Testis (tissue), 2 donors: ENCODE measurements at regions not wholly inside any gene's neighbourhood (a gene's known extent, or its start where the extent isn't known, plus 50 kb on each side); places are given as distances from the start of the nearest gene placed in this dataset.

Source experiments
- DNase-seq: peaks from one replicate; pipeline ENCODE4 v3.0.0-alpha.2; 2019
- H3K27ac ChIP-seq, 2 donors: fragments of 200-600 bp; sonication (generic); one replicate each; pipeline ENCODE4 v1.5.1; 2019
- H3K27me3 ChIP-seq: fragments of 200-600 bp; sonication (generic); one replicate; pipeline ENCODE4 v1.5.1; 2019
- H3K36me3 ChIP-seq: fragments of 200-600 bp; sonication (generic); one replicate; pipeline ENCODE4 v1.5.1; 2017; ENCODE audit warnings: low read depth; ENCODE audit errors: missing control alignments
- H3K4me1 ChIP-seq: fragments of 200-600 bp; sonication (generic); one replicate; pipeline ENCODE4 v1.5.1; 2019
- H3K4me3 ChIP-seq, 2 donors: fragments of 200-600 bp; sonication (generic); one replicate each; pipeline ENCODE4 v1.5.1; 2017 to 2019
- H3K9me3 ChIP-seq: fragments of 200-600 bp; sonication (generic); one replicate; pipeline ENCODE4 v1.5.1; 2017
- POLR2A ChIP-seq: fragments of 450-650 bp; IDR thresholded peaks from one replicate; pipeline ENCODE4 v1.6.1; 2017; ENCODE audit warnings: antibody characterized with exemption, mild to moderate bottlenecking, moderate library complexity
- WGBS, 2 donors: methylation state at CpG; one replicate each; pipeline ENCODE4 v1.1.5; 2018; 5-methylcytosine and 5-hydroxymethylcytosine counted together
- intact Hi-C: fragments of 100-400 bp; cut with DNase I; formaldehyde crosslinking; loops from one replicate; pipeline ENCODE4 v1.15.1; 2023; ENCODE audit warnings: low total_unique reads
- TF ChIP-seq, protein P1 (sequence below), 3 experiments: fragments of 450-650 bp in 2 of 3; fragments of 200-600 bp in 1 of 3; sonication (generic) in 1 of 3; IDR thresholded peaks; one replicate each; pipeline ENCODE4 v1.5.1; 2016 to 2019; ENCODE audit warnings: antibody characterized with exemption in 3 of 3, mild to moderate bottlenecking in 2 of 3, moderate library complexity in 1 of 3

DNA sequence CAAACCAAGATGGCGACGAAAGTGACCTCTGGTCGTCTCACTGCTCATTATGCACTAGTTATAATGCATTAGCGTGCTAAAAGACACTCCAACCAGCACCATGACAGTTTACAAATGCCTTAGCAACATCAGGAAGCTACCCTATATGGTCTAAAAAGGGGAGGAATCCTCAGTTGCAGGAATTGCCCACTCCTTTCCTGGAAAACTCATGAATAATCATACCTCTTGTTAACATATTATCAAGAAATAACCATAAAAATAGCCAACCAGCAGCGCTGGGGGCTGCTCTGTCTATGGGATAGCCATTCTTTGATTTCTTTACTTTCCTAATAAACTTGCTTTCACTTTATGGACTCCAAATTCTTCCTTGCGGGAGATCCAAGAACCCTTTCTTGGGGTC is 595.7 kb upstream of the KLF4 start:
- intact Hi-C loops: no loop called here
- no peak overlapping the region for H3K4me3 ChIP-seq
- TF ChIP-seq POLR2A: no peak
- TF ChIP-seq, protein P1, sequence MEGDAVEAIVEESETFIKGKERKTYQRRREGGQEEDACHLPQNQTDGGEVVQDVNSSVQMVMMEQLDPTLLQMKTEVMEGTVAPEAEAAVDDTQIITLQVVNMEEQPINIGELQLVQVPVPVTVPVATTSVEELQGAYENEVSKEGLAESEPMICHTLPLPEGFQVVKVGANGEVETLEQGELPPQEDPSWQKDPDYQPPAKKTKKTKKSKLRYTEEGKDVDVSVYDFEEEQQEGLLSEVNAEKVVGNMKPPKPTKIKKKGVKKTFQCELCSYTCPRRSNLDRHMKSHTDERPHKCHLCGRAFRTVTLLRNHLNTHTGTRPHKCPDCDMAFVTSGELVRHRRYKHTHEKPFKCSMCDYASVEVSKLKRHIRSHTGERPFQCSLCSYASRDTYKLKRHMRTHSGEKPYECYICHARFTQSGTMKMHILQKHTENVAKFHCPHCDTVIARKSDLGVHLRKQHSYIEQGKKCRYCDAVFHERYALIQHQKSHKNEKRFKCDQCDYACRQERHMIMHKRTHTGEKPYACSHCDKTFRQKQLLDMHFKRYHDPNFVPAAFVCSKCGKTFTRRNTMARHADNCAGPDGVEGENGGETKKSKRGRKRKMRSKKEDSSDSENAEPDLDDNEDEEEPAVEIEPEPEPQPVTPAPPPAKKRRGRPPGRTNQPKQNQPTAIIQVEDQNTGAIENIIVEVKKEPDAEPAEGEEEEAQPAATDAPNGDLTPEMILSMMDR (IDR thresholded peaks at IDR 0.05): no peak
- H3K4me1 ChIP-seq: no peaks in the 10 kb centered on the region
- DNase-seq: no peak
- no peaks in the 10 kb centered on the region for H3K27me3 ChIP-seq
- H3K27ac ChIP-seq: no peak overlapping the region
- WGBS, 2 donors: 94 to 96% methylated on average over 6 of the region's 6 CpGs
- no peaks in the 10 kb centered on the region for H3K9me3 ChIP-seq
- no peaks in the 10 kb centered on the region for H3K36me3 ChIP-seq

DNA sequence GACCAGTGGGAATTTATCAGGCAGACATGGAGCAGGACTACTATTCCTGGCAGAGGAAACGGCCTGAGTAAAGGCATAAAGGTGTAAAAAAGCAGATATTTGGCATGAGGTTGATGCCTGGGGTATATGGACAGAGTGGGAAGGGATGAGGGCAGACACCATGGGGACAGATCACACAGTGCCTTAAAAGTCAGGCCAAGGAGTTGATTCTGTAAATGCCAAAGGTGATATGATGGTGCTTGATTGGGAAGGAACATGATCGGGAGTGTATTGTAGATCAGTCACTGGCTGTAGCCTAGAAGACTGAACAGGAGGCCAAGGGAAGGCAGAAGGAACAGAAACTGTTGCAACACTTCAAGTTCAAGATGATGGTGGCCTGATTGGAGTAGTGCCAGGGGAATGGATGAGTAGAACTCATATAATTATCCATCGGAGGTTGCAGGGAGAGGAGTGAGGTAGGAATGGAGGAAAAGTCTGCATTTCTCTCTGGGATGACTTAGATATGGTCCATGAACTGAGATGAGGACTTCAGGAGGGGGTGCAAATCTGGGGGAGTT is 594.3 kb upstream of the KLF4 start:
- WGBS, 2 donors: 88 to 91% methylated on average over 3 of the region's 3 CpGs
- no peak overlapping the region for H3K27ac ChIP-seq

DNA sequence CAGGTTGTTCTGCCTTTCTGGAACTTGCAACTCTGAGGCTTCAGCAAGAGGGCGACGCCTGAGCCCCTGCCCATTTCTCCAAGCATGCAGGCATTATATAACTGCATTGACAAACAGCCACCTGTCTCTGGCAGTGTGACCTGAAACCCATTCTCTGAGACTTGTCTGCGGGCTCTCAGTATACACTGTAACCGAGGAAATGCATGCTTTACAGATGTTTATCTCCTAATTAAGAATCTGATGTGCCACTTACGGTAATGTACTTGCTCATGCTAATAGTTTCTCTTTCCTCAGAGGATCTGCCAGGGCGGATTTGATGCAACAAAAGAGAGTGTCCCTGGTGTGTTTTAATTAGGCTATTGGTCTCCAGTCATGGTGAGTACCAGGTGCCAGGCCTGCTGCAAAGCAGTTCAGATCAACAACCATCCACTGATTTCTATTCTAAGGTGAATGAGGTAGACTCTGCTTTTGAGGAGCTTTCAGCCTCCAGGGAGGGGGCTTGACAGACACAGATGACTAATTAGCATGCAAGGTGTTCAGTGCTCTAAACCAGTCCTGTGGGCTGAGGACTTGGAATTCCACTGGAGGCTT is 593.7 kb upstream of the KLF4 start:
- Histone ChIP-seq H3K4me3 (no peak overlapping the region), H3K27ac (no peak overlapping the region), H3K4me1 (no peaks in the 10 kb centered on the region), H3K9me3 (no peaks in the 10 kb centered on the region), H3K36me3 (no peaks in the 10 kb centered on the region), H3K27me3 (no peaks in the 10 kb centered on the region)
- no peak for DNase-seq
- intact Hi-C loops: no loop called here
- TF ChIP-seq, protein P1 (IDR thresholded peaks at IDR 0.05): no peak
- no peak for TF ChIP-seq POLR2A
- 95 to 96% methylated on average over 6 of the region's 6 CpGs for WGBS, 2 donors

More for the DNA sequence above, 594.3 kb upstream of the KLF4 start:
- intact Hi-C loops: no loop called here
- Histone ChIP-seq H3K27me3 (no peaks in the 10 kb centered on the region), H3K4me1 (no peaks in the 10 kb centered on the region), H3K4me3 (no peak overlapping the region), H3K9me3 (no peaks in the 10 kb centered on the region), H3K36me3 (no peaks in the 10 kb centered on the region)
- TF ChIP-seq, protein P1 (IDR thresholded peaks at IDR 0.05): no peak
- no peak for TF ChIP-seq POLR2A
- DNase-seq: peak; percentile 20

DNA sequence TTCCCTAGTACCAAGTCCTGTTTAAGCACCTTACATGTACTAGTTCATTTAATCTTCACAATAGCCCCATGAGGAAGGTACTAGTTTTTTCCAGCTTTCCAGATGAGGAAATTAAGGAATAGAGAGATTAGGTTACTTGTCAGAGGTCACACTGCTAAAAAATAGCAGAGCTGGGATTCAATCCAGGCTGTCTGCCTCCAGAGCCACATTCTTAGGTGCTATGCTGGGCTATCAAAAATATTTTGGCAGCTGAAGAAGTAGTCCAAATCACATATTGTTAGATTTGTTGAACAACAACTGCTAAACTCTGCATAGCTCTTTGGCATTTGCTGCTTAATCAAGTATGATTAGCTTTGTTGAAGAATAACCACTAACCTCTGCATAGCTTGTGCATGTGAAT is 591.5 kb upstream of the KLF4 start:
- Histone ChIP-seq H3K27me3 (no peaks in the 10 kb centered on the region), H3K4me3 (no peak overlapping the region), H3K27ac (no peak overlapping the region), H3K4me1 (no peaks in the 10 kb centered on the region), H3K36me3 (no peaks in the 10 kb centered on the region), H3K9me3 (no peaks in the 10 kb centered on the region)
- intact Hi-C loops: no loop called here
- DNase-seq: no peak
- no peak for TF ChIP-seq POLR2A
- TF ChIP-seq, protein P1 (IDR thresholded peaks at IDR 0.05): no peak

DNA sequence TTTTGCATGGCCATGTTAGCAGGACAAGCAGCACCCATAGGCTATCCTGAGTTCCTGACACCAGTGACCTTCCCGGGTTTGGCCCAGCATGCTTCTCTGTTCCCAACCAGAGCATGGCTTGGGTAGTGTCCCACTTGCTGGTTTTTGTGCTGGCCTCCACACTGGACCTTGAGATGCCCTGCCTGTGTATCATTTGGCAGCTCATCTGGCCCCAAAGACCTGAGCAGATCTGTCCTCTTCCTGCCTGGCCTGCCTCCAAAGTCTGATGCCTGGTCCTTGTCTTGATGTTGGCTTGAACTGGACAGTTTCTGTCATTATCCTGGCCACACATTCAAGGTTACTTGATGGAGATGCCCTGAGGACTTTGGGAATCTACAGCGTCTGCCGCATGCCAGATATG is 590.7 kb upstream of the KLF4 start:
- Histone ChIP-seq H3K36me3 (no peaks in the 10 kb centered on the region), H3K9me3 (no peaks in the 10 kb centered on the region), H3K4me3 (no peak overlapping the region), H3K27ac (no peak overlapping the region), H3K27me3 (no peaks in the 10 kb centered on the region), H3K4me1 (no peaks in the 10 kb centered on the region)
- intact Hi-C loops: no loop called here
- TF ChIP-seq, protein P1 (IDR thresholded peaks at IDR 0.05): no peak
- TF ChIP-seq POLR2A: no peak
- WGBS, 2 donors: 88 to 95% methylated on average over 3 of the region's 3 CpGs
- no peak for DNase-seq
